Colonic mucosa (tissue), 4 donors: ENCODE measurements at regions not wholly inside any gene's neighbourhood (a gene's known extent, or its start where the extent isn't known, plus 50 kb on each side); places are given as distances from the start of the nearest gene placed in this dataset.

Experiments
- DNase-seq: peaks from one replicate; pipeline ENCODE4 v3.0.0-alpha.2; 2020
- H3K27ac ChIP-seq: fragments of 200-600 bp; one replicate; pipeline ENCODE4 v1.8.0; 2021
- H3K27me3 ChIP-seq: fragments of 200-600 bp; one replicate; pipeline ENCODE4 v1.8.0; 2021
- H3K36me3 ChIP-seq: fragments of 200-600 bp; one replicate; pipeline ENCODE4 v1.8.0; 2021
- H3K4me1 ChIP-seq: fragments of 200-600 bp; one replicate; pipeline ENCODE4 v1.8.0; 2021; ENCODE audit warnings: mild to moderate bottlenecking
- H3K4me3 ChIP-seq: fragments of 200-600 bp; one replicate; pipeline ENCODE4 v1.8.0; 2021
- H3K9ac ChIP-seq, 2 donors: one replicate each; pipeline ENCODE4 v1.7.0; 2013; ENCODE audit warnings: control low read depth in 2 of 2, low read depth in 2 of 2, low read length in 2 of 2
- H3K9me3 ChIP-seq: fragments of 200-600 bp; one replicate; pipeline ENCODE4 v1.8.0; 2021
- intact Hi-C: fragments of 100-400 bp; cut with DNase I; formaldehyde crosslinking; loops from one replicate; pipeline ENCODE4 v1.14.1; 2022
- TF ChIP-seq, protein P1 (sequence below): fragments of 200-600 bp; IDR thresholded peaks from one replicate; pipeline ENCODE4 v1.8.0; 2022; ENCODE audit warnings: antibody characterized with exemption, mild to moderate bottlenecking
- donor health status: healthy.
- donor health status: DM: no; HTN: no; CAD: no.
- donor health status: DM: no; HTN: no; CAD: no.

DNA sequence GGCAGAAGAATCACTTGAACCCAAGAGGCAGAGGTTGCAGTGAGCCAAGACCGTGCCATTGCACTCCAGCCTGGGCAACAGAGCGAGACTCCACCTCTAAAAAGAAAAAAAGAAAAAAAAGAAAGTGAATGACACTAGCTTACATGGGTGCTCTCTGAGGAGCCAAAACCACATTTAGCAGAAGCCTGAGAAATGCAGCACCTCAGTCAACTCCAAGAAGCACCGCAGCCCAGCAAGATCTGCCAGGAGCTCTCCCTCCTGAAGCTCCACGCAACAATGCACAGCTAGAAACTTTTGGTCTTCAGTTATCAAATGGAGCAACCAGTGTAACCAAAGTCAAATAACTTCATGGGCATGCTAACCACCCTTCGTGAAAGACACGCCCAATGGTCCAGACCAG is 229.1 kb downstream of the SETD4 start:
- intact Hi-C loops: no loop called here
- Histone ChIP-seq H3K9ac (no peak overlapping the region), H3K9me3 (no peaks in the 10 kb centered on the region), H3K27me3 (no peaks in the 10 kb centered on the region), H3K27ac (no peak overlapping the region), H3K4me1 (no peaks in the 10 kb centered on the region), H3K4me3 (no peak overlapping the region), H3K36me3 (no peaks in the 10 kb centered on the region)
- no peak for DNase-seq
- TF ChIP-seq, protein P1, sequence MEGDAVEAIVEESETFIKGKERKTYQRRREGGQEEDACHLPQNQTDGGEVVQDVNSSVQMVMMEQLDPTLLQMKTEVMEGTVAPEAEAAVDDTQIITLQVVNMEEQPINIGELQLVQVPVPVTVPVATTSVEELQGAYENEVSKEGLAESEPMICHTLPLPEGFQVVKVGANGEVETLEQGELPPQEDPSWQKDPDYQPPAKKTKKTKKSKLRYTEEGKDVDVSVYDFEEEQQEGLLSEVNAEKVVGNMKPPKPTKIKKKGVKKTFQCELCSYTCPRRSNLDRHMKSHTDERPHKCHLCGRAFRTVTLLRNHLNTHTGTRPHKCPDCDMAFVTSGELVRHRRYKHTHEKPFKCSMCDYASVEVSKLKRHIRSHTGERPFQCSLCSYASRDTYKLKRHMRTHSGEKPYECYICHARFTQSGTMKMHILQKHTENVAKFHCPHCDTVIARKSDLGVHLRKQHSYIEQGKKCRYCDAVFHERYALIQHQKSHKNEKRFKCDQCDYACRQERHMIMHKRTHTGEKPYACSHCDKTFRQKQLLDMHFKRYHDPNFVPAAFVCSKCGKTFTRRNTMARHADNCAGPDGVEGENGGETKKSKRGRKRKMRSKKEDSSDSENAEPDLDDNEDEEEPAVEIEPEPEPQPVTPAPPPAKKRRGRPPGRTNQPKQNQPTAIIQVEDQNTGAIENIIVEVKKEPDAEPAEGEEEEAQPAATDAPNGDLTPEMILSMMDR: no peak

DNA sequence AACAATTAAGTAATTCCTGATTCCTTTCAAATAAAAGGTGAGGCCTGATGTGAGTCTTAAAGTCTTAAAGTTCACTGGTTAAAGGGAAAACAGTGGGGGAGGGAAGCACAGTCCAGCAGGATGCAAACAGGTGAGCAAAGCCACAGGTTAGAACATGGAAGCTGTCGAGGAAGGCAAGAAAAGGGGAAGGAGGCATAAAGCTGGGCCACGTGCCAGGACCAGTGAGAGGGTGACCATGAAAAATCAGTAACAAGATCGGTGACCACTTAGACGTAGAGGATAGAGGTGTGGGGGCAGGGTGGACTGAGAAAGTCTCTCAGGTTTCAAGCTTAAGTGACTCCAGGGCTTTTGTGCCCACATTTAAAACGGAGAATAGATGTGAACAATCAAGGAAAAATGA is 231.3 kb downstream of the SETD4 start:
- TF ChIP-seq, protein P1: no peak
- no peaks in the 10 kb centered on the region for H3K4me1 ChIP-seq
- no peaks in the 10 kb centered on the region for H3K36me3 ChIP-seq
- H3K27ac ChIP-seq: no peak overlapping the region
- H3K9ac ChIP-seq: no peak overlapping the region
- intact Hi-C loops: no loop called here
- H3K4me3 ChIP-seq: no peak overlapping the region
- DNase-seq: no peak
- H3K9me3 ChIP-seq: no peaks in the 10 kb centered on the region
- H3K27me3 ChIP-seq: no peaks in the 10 kb centered on the region

DNA sequence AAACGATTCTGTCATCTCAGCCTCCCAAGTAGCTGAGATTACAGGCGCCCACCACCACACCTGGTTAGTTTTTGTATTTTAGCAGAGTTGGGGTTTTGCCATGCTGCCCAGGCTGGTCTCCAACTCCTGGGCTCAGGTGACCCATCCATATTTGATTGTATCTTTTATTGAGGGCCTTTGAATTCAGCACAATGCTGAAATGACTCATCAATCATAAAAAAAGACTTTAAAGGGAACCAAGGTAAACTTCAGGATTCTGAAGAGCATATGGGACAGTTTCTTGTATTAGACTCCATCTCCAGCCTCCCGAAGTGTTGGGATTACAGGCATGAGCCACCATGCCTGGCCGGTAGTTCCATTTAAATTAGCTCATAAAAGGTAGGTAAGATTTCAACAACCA is 232.2 kb downstream of the SETD4 start:
- Histone ChIP-seq H3K4me3 (no peak overlapping the region), H3K9me3 (no peaks in the 10 kb centered on the region), H3K27me3 (no peaks in the 10 kb centered on the region), H3K4me1 (no peaks in the 10 kb centered on the region), H3K36me3 (no peaks in the 10 kb centered on the region), H3K27ac (no peak overlapping the region), H3K9ac (no peak overlapping the region)
- intact Hi-C loops: no loop called here
- TF ChIP-seq, protein P1: no peak
- DNase-seq: no peak

DNA sequence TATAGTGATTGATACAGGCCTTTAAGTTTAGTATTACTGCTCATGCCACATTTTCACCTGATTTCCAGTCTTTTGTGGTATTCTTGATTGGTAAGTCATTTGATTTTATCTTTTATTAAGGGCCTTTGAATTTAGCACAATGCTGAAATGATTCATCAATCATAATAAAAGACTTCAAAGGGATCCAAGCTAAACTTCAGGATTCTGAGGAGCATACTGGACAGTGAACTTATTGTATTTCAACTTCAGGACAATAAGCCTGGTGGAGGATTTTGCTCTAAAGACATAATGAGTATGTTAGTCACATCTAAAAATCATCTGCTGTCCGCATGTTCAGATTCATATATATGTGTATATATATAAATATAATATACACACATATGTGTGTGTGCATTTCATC is 233.3 kb downstream of the SETD4 start:
- Histone ChIP-seq H3K27me3 (no peaks in the 10 kb centered on the region), H3K36me3 (no peaks in the 10 kb centered on the region), H3K27ac (no peak overlapping the region), H3K9ac (no peak overlapping the region), H3K9me3 (no peaks in the 10 kb centered on the region), H3K4me1 (no peaks in the 10 kb centered on the region), H3K4me3 (no peak overlapping the region)
- intact Hi-C loops: no loop called here
- TF ChIP-seq, protein P1: no peak
- no peak for DNase-seq

DNA sequence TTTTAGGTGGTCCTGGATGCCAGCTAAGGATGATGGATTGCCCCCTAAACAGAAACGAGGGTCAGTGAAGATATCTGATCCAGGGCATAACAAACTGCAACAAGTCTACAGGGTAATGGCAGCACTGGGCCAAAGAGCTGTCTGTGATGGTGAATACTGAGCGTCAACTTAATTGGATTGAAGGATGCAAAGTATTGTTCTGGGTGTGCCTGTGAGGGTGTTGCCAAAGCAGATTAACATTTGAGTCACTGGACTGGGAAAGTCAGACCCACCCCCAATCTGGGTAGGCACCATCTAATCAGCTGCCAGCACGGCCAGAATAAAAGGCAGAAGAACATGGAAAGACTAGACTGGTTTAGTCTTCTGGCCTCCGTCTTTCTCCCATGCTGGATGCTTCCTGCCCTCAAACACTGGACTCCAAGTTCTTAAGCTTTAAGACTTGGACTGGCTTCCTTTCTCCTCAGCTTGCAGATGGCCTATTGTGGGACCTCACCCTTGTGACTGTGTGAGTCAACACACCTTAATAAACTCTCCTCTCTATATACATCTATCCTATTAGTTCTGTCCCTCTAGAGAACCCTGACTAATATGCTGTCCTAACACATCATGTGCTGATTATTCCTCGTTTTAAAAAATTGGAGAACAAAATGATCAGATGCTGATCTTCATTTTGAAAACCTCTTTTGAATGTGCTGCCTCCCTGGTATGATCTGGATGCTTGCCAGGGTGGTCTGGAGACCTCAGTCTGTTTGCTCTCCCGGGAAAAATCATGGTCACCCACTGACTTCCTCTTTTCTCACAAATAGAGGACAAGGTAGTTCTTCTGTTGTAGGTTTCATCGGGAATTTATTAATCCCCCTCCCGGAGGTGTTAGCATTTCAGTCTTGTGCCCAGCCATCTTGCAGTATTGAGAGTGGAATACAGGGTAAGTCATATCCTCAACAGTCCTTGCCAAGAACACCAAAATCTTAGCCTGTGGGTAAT is 234.7 kb downstream of the SETD4 start:
- H3K27ac ChIP-seq: no peak overlapping the region
- H3K4me3 ChIP-seq: no peak overlapping the region
- no peaks in the 10 kb centered on the region for H3K27me3 ChIP-seq
- H3K9me3 ChIP-seq: no peaks in the 10 kb centered on the region
- H3K36me3 ChIP-seq: no peaks in the 10 kb centered on the region
- no peaks in the 10 kb centered on the region for H3K4me1 ChIP-seq
- H3K9ac ChIP-seq: no peak overlapping the region
- intact Hi-C loops: no loop called here
- TF ChIP-seq, protein P1: no peak
- no peak for DNase-seq
